ENCODE measurements at regions not wholly inside any gene's neighbourhood (a gene's known extent, or its start where the extent isn't known, plus 50 kb on each side); places are given as distances from the start of the nearest gene placed in this dataset.
"Not testable (repeated sequence)": the region's sequence is repeated elsewhere in the genome, so short reads cannot be mapped to it uniquely, and the experiment has no call there.

GRCh38 chr10:27341001-27341400 is 100.4 kb upstream of the ACBD5 start:
- no peaks in the 10 kb centered on the region for H3K27me3 ChIP-seq (ENCODE audit: control insufficient read depth, insufficient read depth, low read length)
- no peak overlapping the region for H3K9ac ChIP-seq (ENCODE audit: low read length in 3 of 3)
- DNase-seq (no peak), FAIRE-seq (no peak)
- no peak overlapping the region for H3K4me3 ChIP-seq (ENCODE audit: low read length in 3 of 3)
- H3K4me1 ChIP-seq (ENCODE audit: control insufficient read depth in 2 of 3, insufficient read depth in 2 of 3, low read depth in 1 of 3, low read length in 3 of 3), result no peaks in the 10 kb centered on the region
- intact Hi-C loops (cut with DNase I), result no loop called here
- no peaks in the 10 kb centered on the region for H3K36me3 ChIP-seq (ENCODE audit: control insufficient read depth in 2 of 3, insufficient read depth in 3 of 3, low read length in 3 of 3)
- H3K27ac ChIP-seq (ENCODE audit: low read depth in 2 of 2, low read length in 2 of 2), result no peak overlapping the region
- TF ChIP-seq CTCF (IDR thresholded peaks at IDR 0.05; ENCODE audit: borderline replicate concordance, extremely low read depth, insufficient read depth), result no peak
- no peaks in the 10 kb centered on the region for H3K9me3 ChIP-seq (ENCODE audit: control insufficient read depth in 2 of 3, insufficient read depth in 1 of 3, low read length in 3 of 3)

GRCh38 chr10:27335246-27335645 is 94.6 kb upstream of the ACBD5 start:
- H3K36me3 ChIP-seq (ENCODE audit: control insufficient read depth in 2 of 3, insufficient read depth in 3 of 3, low read length in 3 of 3); H3K27me3 ChIP-seq (ENCODE audit: control insufficient read depth, insufficient read depth, low read length); H3K27ac ChIP-seq (ENCODE audit: low read depth in 2 of 2, low read length in 2 of 2); H3K9ac ChIP-seq (ENCODE audit: low read length in 3 of 3); intact Hi-C loops (cut with DNase I); DNase-seq; H3K9me3 ChIP-seq (ENCODE audit: control insufficient read depth in 2 of 3, insufficient read depth in 1 of 3, low read length in 3 of 3); H3K4me3 ChIP-seq (ENCODE audit: low read length in 3 of 3); H3K4me1 ChIP-seq (ENCODE audit: control insufficient read depth in 2 of 3, insufficient read depth in 2 of 3, low read depth in 1 of 3, low read length in 3 of 3); FAIRE-seq: not testable (repeated sequence)

GRCh38 chr10:27330074-27330473 is 89.5 kb upstream of the ACBD5 start:
- Histone ChIP-seq H3K4me3 (ENCODE audit: low read length in 3 of 3) (no peak overlapping the region), H3K9ac (ENCODE audit: low read length in 3 of 3) (no peak overlapping the region), H3K27me3 (ENCODE audit: control insufficient read depth, insufficient read depth, low read length) (no peaks in the 10 kb centered on the region), H3K36me3 (ENCODE audit: control insufficient read depth in 2 of 3, insufficient read depth in 3 of 3, low read length in 3 of 3) (no peaks in the 10 kb centered on the region), H3K9me3 (ENCODE audit: control insufficient read depth in 2 of 3, insufficient read depth in 1 of 3, low read length in 3 of 3) (no peaks in the 10 kb centered on the region), H3K27ac (ENCODE audit: low read depth in 2 of 2, low read length in 2 of 2) (no peak overlapping the region), H3K4me1 (ENCODE audit: control insufficient read depth in 2 of 3, insufficient read depth in 2 of 3, low read depth in 1 of 3, low read length in 3 of 3) (no peaks in the 10 kb centered on the region)
- no peak for TF ChIP-seq CTCF (IDR thresholded peaks at IDR 0.05; ENCODE audit: borderline replicate concordance, extremely low read depth, insufficient read depth)
- DNase-seq (no peak), FAIRE-seq (no peak)
- intact Hi-C loops (cut with DNase I), result no loop called here

- Histone ChIP-seq H3K36me3 (ENCODE audit: control insufficient read depth in 2 of 3, insufficient read depth in 3 of 3, low read length in 3 of 3) (no peaks in the 10 kb centered on the region), H3K9ac (ENCODE audit: low read length in 3 of 3) (no peak overlapping the region), H3K27me3 (ENCODE audit: control insufficient read depth, insufficient read depth, low read length) (no peaks in the 10 kb centered on the region), H3K4me3 (ENCODE audit: low read length in 3 of 3) (no peak overlapping the region), H3K27ac (ENCODE audit: low read depth in 2 of 2, low read length in 2 of 2) (no peak overlapping the region), H3K9me3 (ENCODE audit: control insufficient read depth in 2 of 3, insufficient read depth in 1 of 3, low read length in 3 of 3) (no peaks in the 10 kb centered on the region), H3K4me1 (ENCODE audit: control insufficient read depth in 2 of 3, insufficient read depth in 2 of 3, low read depth in 1 of 3, low read length in 3 of 3) (no peaks in the 10 kb centered on the region)
- DNase-seq (no peak), FAIRE-seq (no peak)
- intact Hi-C loops (cut with DNase I), result no loop called here
- TF ChIP-seq CTCF (IDR thresholded peaks at IDR 0.05; ENCODE audit: borderline replicate concordance, extremely low read depth, insufficient read depth), result no peak
Measured at GRCh38 chr10:27328946-27329345, 88.3 kb upstream of the ACBD5 start.

GRCh38 chr10:27326748-27327147 is 86.2 kb upstream of the ACBD5 start:
- DNase-seq; H3K9me3 ChIP-seq (ENCODE audit: control insufficient read depth in 2 of 3, insufficient read depth in 1 of 3, low read length in 3 of 3); H3K36me3 ChIP-seq (ENCODE audit: control insufficient read depth in 2 of 3, insufficient read depth in 3 of 3, low read length in 3 of 3); H3K4me1 ChIP-seq (ENCODE audit: control insufficient read depth in 2 of 3, insufficient read depth in 2 of 3, low read depth in 1 of 3, low read length in 3 of 3); H3K27ac ChIP-seq (ENCODE audit: low read depth in 2 of 2, low read length in 2 of 2); H3K4me3 ChIP-seq (ENCODE audit: low read length in 3 of 3); H3K9ac ChIP-seq (ENCODE audit: low read length in 3 of 3); H3K27me3 ChIP-seq (ENCODE audit: control insufficient read depth, insufficient read depth, low read length); FAIRE-seq; intact Hi-C loops (cut with DNase I): not testable (repeated sequence)
